Coronary artery (tissue), 2 donors: ENCODE measurements at regions not wholly inside any gene's neighbourhood (a gene's known extent, or its start where the extent isn't known, plus 50 kb on each side); places are given as distances from the start of the nearest gene placed in this dataset.
"Not testable (repeated sequence)": the region's sequence is repeated elsewhere in the genome, so short reads cannot be mapped to it uniquely, and the experiment has no call there.

Experiments
- DNase-seq: peaks from one replicate; pipeline ENCODE4 v3.0.0-alpha.2; 2017; ENCODE audit warnings: low spot score
- H3K27ac ChIP-seq, 2 donors: fragments of 200-600 bp; sonication (generic); one replicate each; pipeline ENCODE4 v1.5.1; 2016 to 2019
- H3K4me3 ChIP-seq: fragments of 200-600 bp; sonication (generic); 2 replicates; pipeline ENCODE4 v1.5.1; 2016; ENCODE audit warnings: mild to moderate bottlenecking, moderate library complexity
- CTCF ChIP-seq: fragments of 200-600 bp; sonication (generic); IDR thresholded peaks from one replicate; pipeline ENCODE4 v1.5.1; 2019; ENCODE audit warnings: antibody characterized with exemption

GRCh38 chr2:6196449-6196848 is 504.3 kb downstream of the SOX11 start:
- no peak overlapping the region for H3K4me3 ChIP-seq
- DNase-seq, result no peak
- TF ChIP-seq CTCF, result no peak
- H3K27ac ChIP-seq, result no peak overlapping the region

GRCh38 chr2:6198370-6198919 is 506.3 kb downstream of the SOX11 start:
- H3K4me3 ChIP-seq, DNase-seq, H3K27ac ChIP-seq: not testable (repeated sequence)

DNA sequence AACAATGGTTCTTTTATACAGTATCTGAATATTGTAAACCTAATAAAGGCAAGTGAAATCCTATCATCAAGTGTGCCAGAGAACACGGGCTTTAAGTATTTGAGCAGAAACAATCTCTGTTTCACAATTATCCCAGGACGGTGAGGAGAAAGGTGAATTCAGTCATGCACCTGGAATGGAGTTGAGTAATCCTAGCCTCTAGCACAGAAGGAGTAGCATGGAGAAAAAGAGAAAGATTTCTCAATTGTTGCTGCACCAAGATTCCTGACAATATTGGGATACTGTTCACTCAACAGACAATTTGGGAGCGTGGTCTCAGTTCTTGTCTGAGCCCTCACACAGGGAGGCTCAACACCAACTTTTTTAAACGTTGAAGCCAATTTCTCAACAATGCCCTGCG is 510.6 kb downstream of the SOX11 start:
- no peak overlapping the region for H3K27ac ChIP-seq
- H3K4me3 ChIP-seq, result no peak overlapping the region
- DNase-seq, result no peak
- TF ChIP-seq CTCF, result no peak

DNA sequence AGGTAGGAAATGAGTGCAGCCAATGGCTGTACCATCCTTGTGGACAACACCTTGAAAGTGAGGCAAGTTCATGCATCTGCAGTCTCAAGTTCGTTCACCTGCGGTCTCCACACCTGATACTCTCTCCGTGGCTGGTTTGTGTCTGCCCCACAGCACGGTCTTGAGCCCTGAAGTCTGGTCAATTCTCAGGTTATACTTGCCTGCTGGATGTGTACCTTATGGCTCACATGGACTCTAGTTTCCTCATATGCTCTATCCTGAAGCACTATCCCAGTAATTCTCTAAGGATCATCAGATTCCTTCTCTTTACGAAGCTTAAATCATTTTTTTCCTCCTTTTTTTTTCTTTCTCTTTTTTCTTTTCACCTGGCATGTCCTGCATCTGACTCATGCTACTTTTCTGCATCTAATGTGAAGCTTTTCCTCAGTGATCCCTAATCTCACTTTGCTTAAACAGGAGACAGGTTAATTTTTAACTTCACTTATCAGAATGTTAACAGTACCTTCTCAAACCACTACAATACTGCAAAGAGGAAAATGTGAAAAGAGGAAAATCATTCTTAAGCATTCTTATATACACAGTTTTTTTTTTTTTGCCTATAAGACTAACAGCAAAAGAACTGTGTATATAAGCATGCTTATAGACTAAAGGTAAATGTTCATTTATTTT is 511.2 kb downstream of the SOX11 start:
- Histone ChIP-seq H3K27ac (no peak overlapping the region), H3K4me3 (no peak overlapping the region)
- no peak for DNase-seq
- TF ChIP-seq CTCF, result no peak

DNA sequence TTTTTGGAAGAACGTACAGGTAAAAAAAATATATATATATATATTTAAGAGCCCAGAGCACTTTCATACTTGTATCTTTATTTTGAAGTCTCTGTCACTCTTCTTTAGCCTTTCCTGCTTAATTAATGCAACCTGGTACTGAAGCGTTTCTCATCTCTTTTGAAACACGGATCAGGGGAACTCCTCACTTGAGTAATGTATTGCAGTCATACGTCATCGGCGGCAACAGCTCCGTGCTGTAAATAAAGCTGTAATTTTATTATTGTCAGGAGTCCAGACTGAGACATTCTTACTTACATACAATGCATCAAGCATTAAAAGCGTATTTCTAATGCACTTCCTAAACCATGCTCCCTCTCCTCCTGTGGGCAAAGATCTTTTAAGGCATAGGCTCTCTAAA is 514.7 kb downstream of the SOX11 start:
- DNase-seq, result no peak
- Histone ChIP-seq H3K27ac (no peak overlapping the region), H3K4me3 (no peak overlapping the region)
- no peak for TF ChIP-seq CTCF

DNA sequence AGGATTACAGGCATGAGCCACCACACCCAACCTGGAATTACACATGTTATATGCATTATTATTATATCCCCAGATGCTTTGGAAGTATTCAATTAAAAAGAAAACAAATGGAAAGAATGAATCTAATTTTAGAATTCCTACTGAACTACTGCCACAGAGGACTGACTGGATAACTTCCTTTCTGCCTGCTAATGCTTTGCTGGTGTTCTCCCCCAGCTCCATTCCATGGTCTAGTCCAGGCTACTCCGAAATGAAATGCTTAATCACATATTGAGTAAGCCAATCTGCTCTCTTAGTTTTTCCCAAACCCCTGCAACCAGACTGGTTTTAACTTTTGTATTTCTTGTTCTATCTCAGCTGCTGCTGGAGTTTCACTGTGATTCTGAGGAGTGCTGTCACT is 519.1 kb downstream of the SOX11 start:
- Histone ChIP-seq H3K4me3 (no peak overlapping the region), H3K27ac (no peak overlapping the region)
- TF ChIP-seq CTCF, result no peak
- DNase-seq, result no peak

- DNase-seq, result no peak
- Histone ChIP-seq H3K27ac (no peak overlapping the region), H3K4me3 (no peak overlapping the region)
- no peak for TF ChIP-seq CTCF
Observed at GRCh38 chr2:6212491-6212890, 520.3 kb downstream of the SOX11 start.
